ENCODE measurements at regions not wholly inside any gene's neighbourhood (a gene's known extent, or its start where the extent isn't known, plus 50 kb on each side); places are given as distances from the start of the nearest gene placed in this dataset.

- Mint-ChIP-seq H3K27ac (ENCODE audit: unreplicated experiment) (no peak overlapping the region), H3K36me3 (ENCODE audit: low read depth) (no peaks in the 10 kb centered on the region), H3K4me1 (peaks cover 4% of the 10 kb centered on the region), H3K4me3 (no peak overlapping the region), H3K9me3 (peaks cover 5% of the 10 kb centered on the region), H3K27me3 (ENCODE audit: low read depth) (no peaks in the 10 kb centered on the region)
- DNase-seq (ENCODE audit: low read depth, low spot score), result no peak
- no peak for TF ChIP-seq CTCF (conservative IDR thresholded peaks at IDR 0.05)
Measured at GRCh38 chr5:63564789-63565188, 397.5 kb downstream of the HTR1A start.

- H3K27ac Mint-ChIP-seq (ENCODE audit: unreplicated experiment), result no peak overlapping the region
- H3K36me3 Mint-ChIP-seq (ENCODE audit: low read depth), result no peaks in the 10 kb centered on the region
- no peaks in the 10 kb centered on the region for H3K27me3 Mint-ChIP-seq (ENCODE audit: low read depth)
- DNase-seq (ENCODE audit: low read depth, low spot score), result no peak
- peaks cover 5% of the 10 kb centered on the region for H3K9me3 Mint-ChIP-seq
- no peak overlapping the region for H3K4me3 Mint-ChIP-seq
- no peaks in the 10 kb centered on the region for H3K4me1 Mint-ChIP-seq
- no peak for TF ChIP-seq CTCF (conservative IDR thresholded peaks at IDR 0.05)
Measured at GRCh38 chr5:63563008-63563917, 399.0 kb downstream of the HTR1A start.

DNA sequence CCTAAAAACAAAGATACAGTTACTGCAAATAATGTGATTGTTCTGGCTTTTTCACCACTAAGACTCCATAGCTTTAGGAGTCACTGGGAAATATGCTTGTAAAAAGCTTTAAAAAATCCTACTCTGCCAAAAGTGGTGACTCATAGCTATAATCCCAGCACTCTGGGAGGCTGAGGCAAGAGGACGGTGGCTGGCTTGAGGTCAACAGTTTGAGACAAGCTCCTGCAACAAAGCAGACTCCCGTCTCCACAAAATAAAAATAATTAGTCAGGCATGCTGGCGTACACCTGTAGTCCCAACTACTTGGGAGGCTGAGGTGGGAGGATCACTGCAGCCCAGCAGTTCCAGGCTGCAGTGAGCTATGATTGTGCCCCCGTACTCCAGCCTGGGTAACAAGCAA is 406.4 kb downstream of the HTR1A start:
- Mint-ChIP-seq H3K27me3 (ENCODE audit: low read depth) (no peaks in the 10 kb centered on the region), H3K27ac (ENCODE audit: unreplicated experiment) (no peak overlapping the region), H3K36me3 (ENCODE audit: low read depth) (no peaks in the 10 kb centered on the region), H3K4me3 (no peak overlapping the region), H3K4me1 (no peaks in the 10 kb centered on the region), H3K9me3 (peaks cover 2% of the 10 kb centered on the region)
- TF ChIP-seq CTCF (conservative IDR thresholded peaks at IDR 0.05), result no peak
- DNase-seq (ENCODE audit: low read depth, low spot score), result no peak

DNA sequence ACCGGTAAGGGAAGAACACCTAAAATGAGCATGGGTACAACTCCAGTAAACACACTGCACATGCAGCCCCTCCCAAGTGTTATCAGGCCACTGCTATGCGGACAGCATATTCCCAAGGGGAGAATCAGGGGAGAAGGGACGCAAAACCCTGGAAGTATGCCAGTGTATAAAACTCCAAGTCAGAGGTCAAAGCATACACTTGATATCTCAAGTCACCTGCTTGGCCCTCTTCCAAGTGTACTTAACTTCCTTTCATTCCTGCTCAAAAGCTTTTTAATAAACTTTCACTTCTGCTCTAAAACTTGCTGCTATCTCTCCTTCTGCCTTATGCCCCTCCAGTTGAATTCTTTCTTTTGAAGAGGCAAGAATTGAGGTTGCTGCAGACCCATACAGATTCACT is 408.1 kb downstream of the HTR1A start:
- no peaks in the 10 kb centered on the region for H3K36me3 Mint-ChIP-seq (ENCODE audit: low read depth)

GRCh38 chr5:63553073-63553472 is 409.2 kb downstream of the HTR1A start:
- Mint-ChIP-seq H3K4me3 (no peak overlapping the region), H3K27ac (ENCODE audit: unreplicated experiment) (no peak overlapping the region), H3K4me1 (no peaks in the 10 kb centered on the region), H3K36me3 (ENCODE audit: low read depth) (no peaks in the 10 kb centered on the region), H3K9me3 (no peaks in the 10 kb centered on the region), H3K27me3 (ENCODE audit: low read depth) (peaks cover 9% of the 10 kb centered on the region)
- no peak for TF ChIP-seq CTCF (conservative IDR thresholded peaks at IDR 0.05)
- DNase-seq (ENCODE audit: low read depth, low spot score), result no peak

More for the DNA sequence above, 408.1 kb downstream of the HTR1A start:
- Mint-ChIP-seq H3K9me3 (no peaks in the 10 kb centered on the region), H3K4me1 (no peaks in the 10 kb centered on the region), H3K4me3 (no peak overlapping the region), H3K27ac (ENCODE audit: unreplicated experiment) (no peak overlapping the region), H3K27me3 (ENCODE audit: low read depth) (peaks cover 4% of the 10 kb centered on the region)
- no peak for DNase-seq (ENCODE audit: low read depth, low spot score)
- TF ChIP-seq CTCF (conservative IDR thresholded peaks at IDR 0.05), result no peak
